ENCODE measurements at regions not wholly inside any gene's neighbourhood (a gene's known extent, or its start where the extent isn't known, plus 50 kb on each side); places are given as distances from the start of the nearest gene placed in this dataset.

- CTCF ChIA-PET (ENCODE audit: low intra/inter-chr PET ratio, low total read pairs), result no interaction called here
- intact Hi-C loops (cut with micrococcal nuclease; ENCODE audit: unreplicated experiment), result loop anchor here (5.0 kb wide), 1 partner anchor 75 kb away; no protein-coding TSS in a partner anchor
Measured at GRCh38 chr5:164052536-164053093, 547.2 kb downstream of the MAT2B start.

More at GRCh38 chr5:164052536-164053093, 547.2 kb downstream of the MAT2B start:
- ATAC-seq, result no peak
- Histone ChIP-seq H3K4me2 (ENCODE audit: low read depth, low read length) (no peak overlapping the region), H2AFZ (ENCODE audit: low read length) (no peak overlapping the region), H3K27ac (ENCODE audit: extremely low read length, insufficient read depth, low read length) (no peak overlapping the region), H3K27me3 (ENCODE audit: control insufficient read depth in 1 of 2, insufficient read depth in 2 of 2, low read length in 2 of 2) (no peaks in the 10 kb centered on the region), H3K9me3 (ENCODE audit: low read length) (peaks cover 8% of the 10 kb centered on the region; the same call in 1 of the 2 replicates), H3K36me3 (replicated peaks in 1 of 2; ENCODE audit: control insufficient read depth in 1 of 2, insufficient read depth in 2 of 2, low read length in 2 of 2) (no peaks in the 10 kb centered on the region), H3K4me1 (ENCODE audit: insufficient read depth, low read length) (no peaks in the 10 kb centered on the region), H3K79me2 (ENCODE audit: insufficient read depth, low read length) (no peaks in the 10 kb centered on the region), H3K9ac (ENCODE audit: insufficient read depth, low read depth, low read length) (no peak overlapping the region), H3K4me3 (replicated peaks in 1 of 3; ENCODE audit: insufficient read depth in 1 of 3, low read depth in 2 of 3, low read length in 3 of 3) (no peak overlapping the region), H4K20me1 (ENCODE audit: insufficient read depth, low read length) (no peaks in the 10 kb centered on the region)
- no TSS peak for BruUV-seq (replicated peaks)
- in situ Hi-C loops (cut with HindIII; ENCODE audit: extremely low pct_ligation_motif_present, low pct_unique_long_range_greater_than_20kb), result no loop called here
- TF ChIP-seq HNRNPH1 (optimal IDR thresholded peaks at IDR 0.05; ENCODE audit: low read depth, low read length), result no peak
- no peak for TF ChIP-seq RBM39 (IDR thresholded peaks at IDR 0.05; ENCODE audit: low read depth, low read length, poor library complexity, severe bottlenecking)
- no peak for TF ChIP-seq MBNL3 (CRISPR knock-in tag; conservative IDR thresholded peaks at IDR 0.05)
- no peak for TF ChIP-seq MLXIP (CRISPR knock-in tag; IDR thresholded peaks at IDR 0.05; ENCODE audit: borderline replicate concordance)
- no peak for TF ChIP-seq HDAC6 (IDR thresholded peaks at IDR 0.05; ENCODE audit: low read depth, low read length)
- no peak for TF ChIP-seq IRF1 (CRISPR knock-in tag; IDR thresholded peaks at IDR 0.05; ENCODE audit: low read depth)
- TF ChIP-seq HOXA5 (CRISPR knock-in tag; IDR thresholded peaks at IDR 0.05), result no peak
- TF ChIP-seq ZNF234 (CRISPR knock-in tag; conservative IDR thresholded peaks at IDR 0.05), result no peak
- no peak for TF ChIP-seq ZNF276 (CRISPR knock-in tag; IDR thresholded peaks at IDR 0.05; ENCODE audit: low read depth)
- no peak for TF ChIP-seq ZNF7 (CRISPR knock-in tag; IDR thresholded peaks at IDR 0.05)
- no peak for TF ChIP-seq ZNF446 (CRISPR knock-in tag; IDR thresholded peaks at IDR 0.05)
- DNase-seq (ENCODE audit: low spot score), result no peak
- under 1% methylated on average over 3 of the region's 3 CpGs for whole genome bisulfite sequencing (ENCODE audit: low lambda C conversion rate)
- POLR2A ChIA-PET, result no interaction called here
- no peak for FAIRE-seq
